ENCODE measurements at regions not wholly inside any gene's neighbourhood (a gene's known extent, or its start where the extent isn't known, plus 50 kb on each side); places are given as distances from the start of the nearest gene placed in this dataset.

DNA sequence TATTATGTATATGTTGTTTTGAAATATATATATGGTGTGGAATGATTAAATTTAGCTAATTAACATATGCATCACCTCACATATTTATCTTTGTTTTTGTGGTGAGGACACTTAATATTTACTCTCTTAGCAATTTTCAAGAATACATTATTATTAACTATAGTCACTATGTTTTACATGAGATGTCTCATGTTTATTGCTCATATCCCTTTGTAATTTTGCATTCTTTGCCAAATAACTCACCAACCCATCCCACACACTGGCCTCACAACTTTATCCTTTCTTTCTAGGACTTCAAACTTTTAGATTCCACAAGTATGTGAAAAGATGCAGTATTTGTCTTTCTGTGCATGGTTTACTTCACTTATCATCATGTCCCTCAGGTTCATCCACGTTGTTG is 950.2 kb upstream of the CADM2 start:
- no peak for FAIRE-seq

DNA sequence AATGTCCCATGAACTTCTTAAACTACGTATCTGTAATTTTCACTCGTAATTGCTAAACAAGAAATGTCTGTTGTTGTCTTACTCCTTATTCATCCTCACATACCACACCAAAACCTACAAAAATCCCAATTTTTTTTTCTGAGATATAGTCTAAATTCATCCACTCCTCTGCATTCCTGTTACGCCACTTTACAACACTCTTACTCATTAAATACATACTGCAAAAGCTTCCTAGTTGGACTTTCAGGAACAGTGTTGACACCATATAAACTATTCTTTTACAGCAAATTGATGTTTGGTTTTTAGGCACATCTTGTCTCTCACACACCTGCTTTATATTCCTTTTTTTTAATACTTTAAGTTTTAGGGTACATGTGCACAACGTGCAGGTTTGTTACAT is 934.9 kb upstream of the CADM2 start:
- DNase-seq (ENCODE audit: insufficient read length, low spot score) (no peak), FAIRE-seq (no peak)

More for the DNA sequence above, 950.2 kb upstream of the CADM2 start:
- no peak for DNase-seq (ENCODE audit: insufficient read length, low spot score)

DNA sequence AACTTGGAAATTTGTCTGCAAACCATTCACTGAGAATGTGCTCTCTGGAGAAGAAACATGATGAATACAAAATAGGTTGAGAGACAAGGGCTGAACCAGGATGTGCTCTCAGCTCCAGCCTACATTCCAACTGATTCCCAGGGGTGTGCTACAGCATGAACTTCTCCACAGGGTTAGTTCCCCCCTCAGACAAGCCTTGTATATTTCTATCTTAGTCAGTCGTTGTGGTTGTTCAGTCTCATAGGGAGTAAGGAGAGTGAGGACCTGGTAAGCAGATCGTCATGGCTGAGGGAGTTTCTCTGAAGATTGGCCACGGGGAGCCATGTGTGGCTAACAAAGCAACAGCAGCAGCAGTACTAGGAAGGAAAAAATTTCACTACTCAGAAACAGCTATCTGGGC is 919.7 kb upstream of the CADM2 start:
- FAIRE-seq: no peak
- DNase-seq (ENCODE audit: insufficient read length, low spot score): no peak

DNA sequence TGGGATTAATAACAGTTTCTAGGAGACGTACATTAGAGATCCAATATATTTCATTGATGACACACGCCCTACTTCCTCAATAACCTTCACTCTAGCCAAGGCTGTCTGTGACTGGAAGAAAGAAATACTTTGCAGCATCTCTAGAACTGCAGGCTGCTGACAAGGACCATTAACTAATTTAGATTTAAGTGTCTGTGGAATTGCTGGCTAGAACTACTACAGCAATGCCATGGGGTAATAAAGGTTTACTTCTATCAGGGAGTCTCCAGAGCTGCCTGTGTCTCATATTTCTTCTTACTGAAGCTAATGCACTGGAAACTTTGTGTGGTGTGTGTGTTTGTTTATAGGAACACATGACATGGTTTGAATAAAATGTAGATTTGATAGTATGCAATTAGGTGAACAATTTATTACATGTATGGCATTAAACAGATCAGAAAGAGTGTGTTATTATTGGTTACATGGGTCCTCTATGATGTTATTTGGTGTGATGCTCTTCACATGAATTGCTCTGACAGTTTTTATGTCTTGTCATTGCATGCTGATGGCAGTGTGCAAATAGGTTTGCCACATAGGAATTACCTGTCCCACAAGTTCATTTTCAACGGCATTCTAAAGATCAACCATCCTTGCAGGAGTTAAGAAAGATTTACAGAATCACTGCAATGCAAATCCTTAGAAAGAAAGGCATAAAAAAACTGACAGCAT is 916.2 kb upstream of the CADM2 start:
- FAIRE-seq (no peak), DNase-seq (ENCODE audit: insufficient read length, low spot score) (no peak)

DNA sequence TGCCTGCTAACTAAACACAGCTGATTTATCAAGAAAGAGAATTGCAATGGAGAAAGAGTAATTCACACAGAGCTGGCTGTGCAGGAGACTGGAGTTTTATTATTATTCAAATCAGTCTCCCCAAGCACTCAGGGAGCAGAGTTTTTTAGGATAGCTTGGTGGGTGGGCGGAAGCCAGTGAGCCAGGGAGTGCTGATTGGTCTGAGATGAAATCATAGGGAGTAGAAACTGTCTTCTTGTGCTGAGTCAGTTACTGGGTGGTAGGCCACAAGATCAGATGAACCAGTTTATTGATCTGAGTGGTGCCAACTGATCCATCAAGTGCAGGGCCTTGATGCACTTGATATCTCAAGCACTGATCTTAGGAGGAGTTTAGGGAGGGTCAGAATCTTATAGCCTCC is 891.9 kb upstream of the CADM2 start:
- FAIRE-seq: no peak

DNA sequence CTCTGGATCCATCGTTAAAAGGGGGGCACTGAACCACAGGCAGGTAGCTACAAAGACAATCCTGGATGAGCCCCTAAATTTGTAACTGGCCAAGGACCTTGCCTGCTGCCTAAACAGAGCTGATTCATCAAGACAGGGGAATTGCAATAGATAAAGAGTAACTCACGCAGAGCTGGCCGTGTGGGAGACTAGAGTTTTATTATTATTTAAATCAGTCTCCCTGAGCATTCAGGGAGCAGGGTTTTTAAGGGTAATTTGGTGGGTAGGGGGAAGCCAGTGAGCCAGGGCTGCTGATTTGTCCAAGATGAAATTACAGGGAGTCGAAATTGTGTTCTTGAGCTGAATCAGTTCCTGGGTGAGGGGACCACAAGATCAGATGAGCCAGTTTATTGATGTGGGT is 885.1 kb upstream of the CADM2 start:
- FAIRE-seq: no peak

More for the DNA sequence above, 891.9 kb upstream of the CADM2 start:
- DNase-seq (ENCODE audit: insufficient read length, low spot score): no peak

DNA sequence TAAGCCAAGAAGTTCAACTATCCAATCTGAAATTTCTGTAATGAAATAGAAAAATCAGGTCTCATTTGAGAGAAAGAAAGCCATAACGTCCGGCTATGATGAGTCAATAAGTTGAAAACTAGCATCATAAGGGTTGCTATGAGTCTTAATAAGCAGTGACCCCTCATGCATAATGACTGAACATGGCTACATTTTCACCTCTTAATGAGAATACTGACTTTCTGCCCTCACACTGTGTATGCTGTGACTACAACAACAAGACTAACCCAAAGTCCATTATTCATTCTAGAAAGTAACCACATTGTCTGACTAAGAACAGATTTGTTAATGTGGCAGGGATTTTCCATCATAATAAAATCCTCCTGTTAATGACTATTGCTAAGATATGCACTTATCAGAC is 884.0 kb upstream of the CADM2 start:
- no peak for DNase-seq (ENCODE audit: insufficient read length, low spot score)
- no peak for FAIRE-seq

More for the DNA sequence above, 885.1 kb upstream of the CADM2 start:
- no peak for DNase-seq (ENCODE audit: insufficient read length, low spot score)

DNA sequence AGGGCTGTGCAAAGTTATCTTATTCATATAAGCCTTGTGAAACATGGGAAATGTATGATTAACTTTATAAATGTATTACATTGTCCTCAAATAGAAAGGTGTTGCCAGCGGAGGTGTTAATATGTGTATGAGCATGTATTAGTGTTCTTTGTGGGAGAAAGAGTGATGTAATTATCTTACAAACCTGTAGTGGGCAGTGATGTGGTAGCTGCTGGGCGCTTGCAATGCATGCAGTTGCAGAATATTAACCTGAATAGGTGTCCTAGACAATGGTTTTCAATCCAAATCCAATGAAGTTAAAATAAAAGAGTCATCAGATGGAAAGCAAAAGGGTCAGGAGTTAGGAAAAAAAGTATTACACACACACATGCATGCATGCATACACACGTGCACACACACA is 881.3 kb upstream of the CADM2 start:
- FAIRE-seq: no peak

DNA sequence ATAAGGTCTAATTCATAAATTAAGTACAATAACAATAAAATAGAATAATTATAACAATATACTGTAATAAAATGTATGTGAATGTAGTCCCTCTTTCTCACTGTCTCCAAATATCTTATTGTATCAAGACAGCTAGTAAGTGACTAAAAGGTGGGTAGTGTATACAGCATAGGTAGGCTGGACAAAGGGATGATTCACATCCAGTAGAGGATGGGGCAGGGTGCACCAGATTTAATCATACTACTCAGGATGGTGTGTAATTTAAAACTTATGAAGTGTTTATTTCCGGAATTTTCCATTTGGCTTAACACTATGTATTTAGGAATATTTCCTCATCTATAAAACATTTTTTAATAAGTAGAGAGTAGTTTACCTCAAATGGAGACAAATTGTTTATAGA is 876.1 kb upstream of the CADM2 start:
- FAIRE-seq (no peak), DNase-seq (ENCODE audit: insufficient read length, low spot score) (no peak)

More for the DNA sequence above, 881.3 kb upstream of the CADM2 start:
- no peak for DNase-seq (ENCODE audit: insufficient read length, low spot score)

DNA sequence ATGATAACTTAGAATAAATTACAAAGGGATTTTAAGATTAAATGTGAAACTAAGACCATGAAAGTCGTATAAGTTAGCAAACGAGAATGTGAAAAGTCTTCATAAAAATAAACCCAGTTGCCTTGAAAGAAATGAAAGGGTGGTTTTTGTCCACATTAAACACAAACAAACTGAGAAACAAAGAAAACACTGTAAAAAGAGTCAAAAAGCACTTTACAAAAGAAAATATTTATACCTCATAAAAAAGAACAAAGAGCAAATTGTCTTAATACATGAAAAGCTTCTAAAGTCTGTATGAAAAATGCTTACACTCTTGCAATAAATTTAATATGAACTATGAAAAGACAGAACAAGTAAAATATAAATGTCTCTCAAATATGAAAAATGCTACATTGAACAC is 865.9 kb upstream of the CADM2 start:
- DNase-seq (ENCODE audit: insufficient read length, low spot score) (no peak), FAIRE-seq (no peak)

DNA sequence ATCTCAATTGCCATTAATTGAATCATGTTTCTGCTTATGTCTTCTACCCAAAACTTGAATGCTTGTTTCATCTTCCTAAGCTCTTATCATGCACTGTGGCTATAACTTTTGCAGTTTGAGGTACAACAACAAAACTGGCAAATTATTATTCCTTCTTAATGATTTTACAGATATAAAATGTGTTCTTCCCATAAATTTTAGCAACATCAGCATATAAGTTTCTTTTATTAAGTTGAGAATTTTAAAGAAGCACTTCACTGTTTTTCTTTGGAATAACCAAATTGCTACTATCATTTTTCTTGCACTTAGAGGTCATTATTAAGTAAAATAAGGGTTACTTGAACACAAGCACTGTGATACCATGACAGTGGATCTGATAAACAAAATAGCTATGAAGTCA is 862.6 kb upstream of the CADM2 start:
- no peak for DNase-seq (ENCODE audit: insufficient read length, low spot score)
- FAIRE-seq: no peak

DNA sequence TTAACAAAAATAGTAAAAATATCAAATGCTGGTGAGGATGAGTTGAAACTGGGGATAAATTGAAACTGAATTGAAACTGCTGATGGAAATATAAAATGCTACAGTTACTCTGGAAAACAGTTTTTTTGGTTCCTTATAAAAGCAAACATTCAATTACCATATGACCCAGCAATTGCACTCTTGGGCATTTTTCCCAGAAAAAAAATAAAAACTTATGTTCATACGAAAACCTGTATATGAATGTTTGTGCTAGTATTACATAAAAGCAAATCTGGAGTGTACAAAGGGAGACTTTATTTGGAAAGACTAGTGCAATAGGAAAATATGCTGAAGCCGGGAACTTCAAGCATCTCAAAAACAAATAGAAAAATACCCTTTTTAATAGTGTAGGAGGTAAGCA is 857.9 kb upstream of the CADM2 start:
- no peak for FAIRE-seq
- no peak for DNase-seq (ENCODE audit: insufficient read length, low spot score)

DNA sequence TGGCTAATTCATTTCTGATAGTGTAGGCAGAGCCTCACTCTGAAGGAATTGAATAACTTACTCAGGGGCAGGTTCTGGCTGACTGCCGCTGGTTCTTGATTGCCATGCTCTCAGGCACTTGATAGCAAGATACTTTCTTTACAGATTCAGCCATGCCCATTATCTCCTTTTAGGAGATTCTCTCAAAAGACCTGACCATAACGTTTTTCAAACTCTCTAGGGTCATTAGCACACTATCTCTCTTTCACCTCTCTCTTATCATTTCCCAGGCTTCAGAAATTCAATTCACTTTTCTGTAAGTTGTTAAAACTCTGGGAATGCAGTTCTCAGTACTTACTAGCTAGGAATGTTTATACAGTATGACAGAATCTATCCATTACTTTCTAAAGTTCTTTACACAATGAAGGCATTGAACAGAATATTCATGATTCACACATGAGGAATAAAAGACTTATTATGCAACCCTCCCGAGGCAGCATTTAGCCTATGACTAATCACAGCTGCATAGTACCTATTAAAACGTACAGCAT is 850.3 kb upstream of the CADM2 start:
- DNase-seq (ENCODE audit: insufficient read length, low spot score) (peak; percentile 29), FAIRE-seq (no peak)

DNA sequence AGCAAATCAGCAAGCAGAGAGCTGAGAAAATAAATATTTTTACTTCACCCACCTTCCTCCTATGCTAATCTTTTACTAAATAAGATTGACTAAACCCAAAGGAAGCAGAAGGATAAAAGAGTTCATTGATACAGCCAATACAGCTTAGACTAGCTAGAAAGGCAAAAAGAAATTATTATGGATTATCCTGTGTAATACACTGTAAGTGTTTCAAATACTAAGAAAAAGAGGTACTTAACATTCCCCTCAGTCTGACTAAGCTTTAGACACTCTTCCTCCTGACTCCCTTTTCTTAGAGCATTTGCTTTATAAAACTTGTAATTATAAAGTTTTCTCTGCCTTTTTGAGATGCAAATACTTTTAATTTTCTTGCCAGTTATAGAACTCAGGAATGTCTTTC is 848.9 kb upstream of the CADM2 start:
- FAIRE-seq: no peak
- no peak for DNase-seq (ENCODE audit: insufficient read length, low spot score)

DNA sequence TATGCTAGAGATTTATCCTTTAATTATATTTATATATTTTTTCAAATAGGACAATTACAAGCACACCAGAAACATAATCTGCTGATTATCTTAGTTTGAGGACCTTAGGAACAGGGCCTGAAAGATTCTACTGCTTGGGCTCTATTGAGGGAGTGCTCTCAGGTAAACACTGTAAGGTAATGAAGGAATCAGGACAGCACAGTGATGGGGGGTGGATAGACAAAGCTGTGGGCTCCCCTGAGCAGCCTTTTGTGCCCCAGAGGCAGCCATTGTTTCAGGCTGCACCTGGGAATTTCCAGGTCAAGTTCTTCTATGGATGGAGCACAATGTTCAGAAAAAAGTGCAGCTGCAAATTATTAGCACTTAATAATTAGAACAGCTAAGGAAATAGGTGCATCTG is 848.0 kb upstream of the CADM2 start:
- no peak for DNase-seq (ENCODE audit: insufficient read length, low spot score)
- FAIRE-seq: no peak

DNA sequence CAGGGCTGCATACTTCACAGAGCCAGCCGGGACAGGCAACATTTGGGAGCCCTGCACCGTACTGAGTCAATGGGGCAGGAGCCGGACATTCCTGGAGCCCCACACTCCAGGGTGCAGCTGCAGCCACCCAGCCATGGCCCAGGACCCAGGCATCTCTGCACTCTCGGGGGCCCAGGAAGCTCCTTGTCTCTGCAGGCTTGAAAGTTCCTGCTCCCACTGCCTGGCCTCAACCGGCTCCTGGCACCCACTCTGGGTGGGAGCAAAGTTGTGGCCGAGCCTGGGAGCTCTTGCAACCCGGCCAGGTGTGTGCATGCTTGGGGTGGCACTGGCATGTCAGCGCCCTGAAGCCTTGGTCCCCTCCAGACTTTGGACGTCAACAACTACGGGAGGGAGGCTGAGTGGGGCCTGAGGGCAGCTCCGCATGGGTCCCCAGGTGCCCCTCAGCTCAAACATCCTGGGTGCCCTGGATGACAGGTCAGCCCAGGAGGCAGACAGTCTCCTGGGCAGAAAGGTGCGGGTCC is 833.5 kb upstream of the CADM2 start:
- FAIRE-seq (no peak), DNase-seq (ENCODE audit: insufficient read length, low spot score) (no peak)

DNA sequence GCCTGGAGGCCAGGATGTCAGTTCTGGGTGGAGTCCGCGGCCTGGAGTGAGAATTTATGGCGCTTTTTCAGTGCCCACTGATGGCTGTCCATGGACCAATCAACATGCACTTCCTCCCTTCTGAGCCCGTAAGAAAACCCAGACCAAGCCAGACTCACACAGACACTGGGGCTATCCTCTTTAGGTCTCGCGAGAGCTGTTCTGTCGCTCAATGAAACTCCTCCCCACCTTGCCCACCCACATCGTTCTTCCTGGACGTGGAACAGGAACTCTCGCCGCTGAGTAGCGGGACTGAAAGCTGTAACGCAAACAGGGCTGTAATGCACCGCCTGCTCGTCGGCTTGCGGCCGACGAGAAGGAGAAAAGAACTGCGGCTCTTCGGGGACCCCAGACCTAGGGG is 833.0 kb upstream of the CADM2 start:
- no peak for FAIRE-seq
- no peak for DNase-seq (ENCODE audit: insufficient read length, low spot score)

DNA sequence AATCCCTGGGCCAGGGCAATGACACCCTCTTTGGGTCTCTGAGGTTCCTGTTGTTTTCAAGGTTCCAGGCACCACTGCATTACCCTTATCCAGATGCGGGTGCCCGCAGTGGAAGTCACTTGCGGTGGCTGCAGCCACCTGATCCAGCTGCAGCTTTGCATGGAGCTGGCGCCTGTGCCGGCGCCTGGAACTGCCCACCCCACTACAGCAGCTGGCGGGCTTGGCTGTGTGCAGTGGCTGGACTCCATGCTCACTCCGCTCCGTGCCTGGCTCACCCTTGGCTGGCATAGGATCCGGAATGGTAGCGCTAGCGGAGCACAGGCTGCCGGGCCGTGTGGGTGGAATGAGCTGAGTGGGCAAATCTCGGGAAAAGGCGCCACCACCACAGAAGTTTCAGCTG is 832.6 kb upstream of the CADM2 start:
- FAIRE-seq (no peak), DNase-seq (ENCODE audit: insufficient read length, low spot score) (no peak)

DNA sequence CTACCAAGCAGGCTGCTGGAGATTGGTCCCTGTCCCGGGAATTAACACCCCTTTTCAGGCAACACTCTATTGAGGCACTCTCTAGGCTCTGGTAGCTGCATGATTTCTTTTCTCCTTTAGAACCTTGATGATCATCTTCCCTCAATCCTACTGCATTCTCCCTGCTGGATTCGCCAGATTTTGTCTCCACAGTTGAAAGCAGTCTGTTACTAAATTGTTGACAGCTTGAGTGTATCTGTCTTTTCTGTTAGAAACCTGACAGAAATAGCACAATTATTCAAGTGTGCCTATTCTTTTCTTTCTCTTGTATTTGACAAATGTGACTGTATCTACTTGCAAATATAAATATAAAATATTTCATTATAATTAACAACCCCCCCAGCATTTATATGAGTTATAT is 830.8 kb upstream of the CADM2 start:
- no peak for FAIRE-seq
- DNase-seq (ENCODE audit: insufficient read length, low spot score): no peak

DNA sequence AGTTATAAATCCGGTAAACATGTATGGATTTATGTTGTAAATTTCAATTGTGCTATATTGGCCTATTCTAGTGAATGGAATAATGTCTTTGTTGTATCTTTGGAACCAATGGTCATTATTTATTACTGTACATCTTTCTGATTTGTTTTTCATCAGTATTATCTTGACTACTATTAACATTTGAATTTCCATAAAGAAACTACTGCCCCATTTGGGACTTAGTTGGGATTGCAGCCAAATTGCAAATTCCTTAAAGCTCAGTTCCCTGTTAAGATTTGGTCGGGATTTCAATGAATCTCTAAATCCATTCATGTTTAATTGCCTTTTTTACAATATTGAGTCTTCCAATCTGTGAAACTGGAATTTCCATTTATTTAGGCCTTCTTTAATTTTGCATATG is 822.4 kb upstream of the CADM2 start:
- FAIRE-seq: no peak
- DNase-seq (ENCODE audit: insufficient read length, low spot score): no peak

DNA sequence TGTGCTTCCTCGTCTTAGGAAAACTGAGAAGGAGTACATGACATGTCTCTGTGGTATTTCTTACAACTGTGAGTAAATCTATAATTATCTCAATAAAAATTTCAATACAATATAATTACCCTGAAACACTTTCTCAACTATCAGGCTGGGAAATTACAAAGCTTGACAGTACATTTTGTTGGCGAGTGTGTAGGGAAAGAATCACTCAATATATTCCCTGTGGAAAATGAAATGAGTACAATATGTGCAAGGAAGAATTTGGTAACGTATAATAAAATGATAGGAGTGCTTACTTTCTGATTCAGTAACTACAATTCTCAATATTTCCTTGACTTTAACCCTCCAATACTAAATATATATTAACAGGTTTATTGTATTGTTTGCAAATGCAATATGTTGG is 818.2 kb upstream of the CADM2 start:
- no peak for FAIRE-seq

DNA sequence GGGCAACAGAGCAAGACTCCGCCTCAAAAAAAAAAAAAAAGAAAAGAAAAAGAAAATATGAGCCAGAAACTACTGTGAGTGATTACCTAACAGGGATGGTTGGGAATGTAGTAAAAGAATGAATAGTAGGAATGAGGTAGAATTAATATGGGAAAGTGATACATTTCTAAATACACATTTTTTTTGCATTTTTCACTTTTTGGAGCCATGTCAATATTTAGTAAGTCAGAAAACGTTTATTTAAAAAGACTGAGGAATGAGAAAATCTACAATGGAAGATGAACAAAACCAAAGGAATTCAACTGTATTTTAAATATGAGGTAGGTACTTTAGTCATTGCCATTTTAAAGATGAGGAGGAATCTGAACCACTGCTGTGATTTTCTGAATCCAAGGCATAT is 817.2 kb upstream of the CADM2 start:
- FAIRE-seq (no peak), DNase-seq (ENCODE audit: insufficient read length, low spot score) (no peak)

More for the DNA sequence above, 818.2 kb upstream of the CADM2 start:
- no peak for DNase-seq (ENCODE audit: insufficient read length, low spot score)

DNA sequence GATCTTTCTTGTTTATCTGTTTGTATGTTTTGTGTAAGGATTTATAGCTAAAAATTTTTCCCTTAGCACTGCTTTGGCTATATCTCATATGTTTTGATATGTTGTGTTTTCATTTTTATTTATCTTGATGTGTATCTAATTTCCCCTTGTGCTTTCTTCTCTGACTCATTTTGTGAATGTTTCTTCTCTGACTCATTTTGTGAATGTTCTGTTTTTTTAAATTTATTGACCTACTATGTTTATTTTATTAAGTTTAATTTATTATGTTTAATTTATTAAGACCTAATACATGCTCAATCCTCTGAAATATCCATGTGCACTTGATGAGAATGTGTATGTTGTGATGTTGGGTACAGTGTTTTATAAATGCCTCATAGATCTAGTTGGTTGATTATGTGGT is 793.5 kb upstream of the CADM2 start:
- FAIRE-seq (no peak), DNase-seq (ENCODE audit: insufficient read length, low spot score) (no peak)

Data from HTR-8/SVneo (cell line).